PC-9 (cell line): ENCODE measurements at regions not wholly inside any gene's neighbourhood (a gene's known extent, or its start where the extent isn't known, plus 50 kb on each side); places are given as distances from the start of the nearest gene placed in this dataset.

Source experiments
- BruUV-seq: library from RNA; stranded (reverse); fragments of 400-500 nt; replicated peaks from 2 replicates; lab custom pipeline; 2021; lab: Mats Ljungman, UMichigan
- CTCF ChIA-PET: fragments of 300-600 bp; sonication (Branson Sonifier 250); formaldehyde crosslinking; loops from one replicate; lab custom pipeline; 2022; ENCODE audit warnings: antibody characterized with exemption; lab: Charles Lee
- POLR2A ChIA-PET: fragments of 300-600 bp; sonication (Branson Sonifier 250); formaldehyde crosslinking; loops from one replicate; lab custom pipeline; 2022; ENCODE audit warnings: antibody characterized with exemption; ENCODE audit not compliant: unreplicated experiment; lab: Charles Lee
- DNase-seq, 2 experiments: peaks; one replicate each; pipeline versions ENCODE4 v3.0.0 to v3.0.0-alpha.2; 2015 to 2022; ENCODE audit warnings: mixed read lengths in 1 of 2
- H2AFZ ChIP-seq: fragments of 200-600 bp; sonication (generic); 2 replicates; pipeline ENCODE4 v1.8.1; 2017; ENCODE audit warnings: antibody characterized with exemption
- H3F3A ChIP-seq: fragments of 200-600 bp; sonication (generic); 2 replicates; pipeline ENCODE4 v1.8.1; 2017; ENCODE audit warnings: antibody characterized with exemption, mild to moderate bottlenecking, low read depth; ENCODE audit not compliant: insufficient read depth
- H3K27ac ChIP-seq: fragments of 200-600 bp; sonication (generic); 2 replicates; pipeline ENCODE4 v1.6.1; 2016; ENCODE audit warnings: mixed run types
- H3K27me3 ChIP-seq: fragments of 200-600 bp; sonication (generic); 2 replicates; pipeline ENCODE4 v1.6.1; 2016; ENCODE audit warnings: low read depth, mixed run types; ENCODE audit not compliant: insufficient read depth
- H3K36me3 ChIP-seq: fragments of 200-600 bp; sonication (generic); 2 replicates; pipeline ENCODE4 v1.6.1; 2016; ENCODE audit warnings: low read depth, mixed run types
- H3K4me1 ChIP-seq: fragments of 200-600 bp; sonication (generic); replicated peaks from 2 replicates; pipeline ENCODE4 v1.6.1; 2016; ENCODE audit warnings: mixed run types; ENCODE audit not compliant: insufficient read depth
- H3K4me2 ChIP-seq: fragments of 200-600 bp; sonication (generic); 2 replicates; pipeline ENCODE4 v1.6.1; 2017; ENCODE audit warnings: mixed run types
- H3K4me3 ChIP-seq: fragments of 200-600 bp; sonication (generic); 2 replicates; pipeline ENCODE4 v1.6.1; 2016; ENCODE audit warnings: mixed run types
- H3K79me2 ChIP-seq: fragments of 200-600 bp; sonication (generic); 2 replicates; pipeline ENCODE4 v1.6.1; 2017; ENCODE audit warnings: low read depth, mixed run types
- H3K9me2 ChIP-seq: fragments of 200-600 bp; sonication (generic); 2 replicates; pipeline ENCODE4 v1.8.1; 2017; ENCODE audit warnings: mild to moderate bottlenecking; ENCODE audit not compliant: insufficient read depth
- H3K9me3 ChIP-seq: fragments of 200-600 bp; sonication (generic); 2 replicates; pipeline ENCODE4 v1.8.1; 2016; ENCODE audit warnings: low read depth; ENCODE audit not compliant: insufficient read depth
- H4K20me1 ChIP-seq: fragments of 200-600 bp; sonication (generic); 2 replicates; pipeline ENCODE4 v1.8.1; 2017; ENCODE audit not compliant: insufficient read depth
- CTCF ChIP-seq: fragments of 200-600 bp; sonication (generic); conservative IDR thresholded peaks from 2 replicates; pipeline ENCODE4 v1.6.1; 2017; ENCODE audit warnings: mixed run types, antibody characterized with exemption, mild to moderate bottlenecking, moderate library complexity
- EZH2 ChIP-seq: fragments of 200-600 bp; sonication (generic); IDR thresholded peaks from 2 replicates; pipeline ENCODE4 v1.8.0; 2017; ENCODE audit warnings: antibody characterized with exemption, low read depth
- intact Hi-C: fragments of 100-400 bp; cut with micrococcal nuclease; formaldehyde crosslinking; loops from one replicate; pipeline ENCODE4 v1.10.0; 2022; ENCODE audit not compliant: unreplicated experiment

DNA sequence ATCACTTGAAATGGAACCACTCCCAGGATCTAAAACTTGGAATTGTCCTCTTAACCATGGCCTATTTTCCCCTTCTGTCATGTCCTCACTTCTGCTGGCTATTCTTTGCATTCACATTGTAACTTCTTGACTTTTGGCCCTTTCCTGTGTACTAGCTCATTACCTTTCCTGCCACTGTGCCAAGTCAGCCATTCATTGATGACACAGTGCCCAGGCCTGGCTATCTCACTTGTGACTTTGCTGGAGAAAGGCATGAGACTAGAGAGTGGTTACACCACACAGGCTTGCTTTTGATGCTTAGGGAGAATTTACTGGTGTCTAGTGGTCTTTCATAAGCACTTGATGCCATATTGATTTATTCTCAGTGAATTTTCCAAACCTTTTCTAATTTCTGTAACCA, 101.1 kb downstream of the NR1D2 start:
- Histone ChIP-seq H3K9me3 (no peaks in the 10 kb centered on the region; the same call in 1 of the 2 replicates), H3K27me3 (no peaks in the 10 kb centered on the region), H3F3A (peaks cover 7% of the 10 kb centered on the region; the same call in 1 of the 2 replicates), H4K20me1 (no peaks in the 10 kb centered on the region), H3K79me2 (no peaks in the 10 kb centered on the region), H3K9me2 (no peaks in the 10 kb centered on the region), H2AFZ (no peak overlapping the region), H3K4me2 (no peak overlapping the region), H3K36me3 (no peaks in the 10 kb centered on the region), H3K4me1 (peaks cover 16% of the 10 kb centered on the region), H3K27ac (no peak overlapping the region), H3K4me3 (no peak overlapping the region)
- no TSS peak for BruUV-seq
- intact Hi-C loops = loop anchor here (5.0 kb wide), 1 partner anchor 191 kb away; no protein-coding TSS in a partner anchor
- CTCF ChIA-PET = no interaction called here
- no peak for DNase-seq
- no peak for TF ChIP-seq CTCF
- TF ChIP-seq EZH2 = no peak
- POLR2A ChIA-PET = interaction anchor here (0.7 to 0.8 kb wide), 2 partner anchors 100 to 129 kb away, joined by 4 to 11 read pairs; partner anchors contain the start of genes NKIRAS1 and RPL15

GRCh38 chr3:24047513-24047912, 102.4 kb downstream of the NR1D2 start:
- intact Hi-C loops = loop anchor here (1.0 to 5.0 kb wide), 2 partner anchors 81 to 190 kb away; no protein-coding TSS in a partner anchor
- H3K27ac ChIP-seq = peak overlapping the region; percentile 70
- ChIA-PET CTCF (no interaction called here), POLR2A (interaction anchor here (0.7 kb wide), 1 partner anchor 70 kb away, joined by 3 read pairs; no protein-coding TSS in a partner anchor)
- H3K36me3 ChIP-seq = no peaks in the 10 kb centered on the region
- H3K4me1 ChIP-seq = peaks cover 16% of the 10 kb centered on the region
- no peak overlapping the region for H2AFZ ChIP-seq
- BruUV-seq = no TSS peak
- TF ChIP-seq CTCF (no peak), EZH2 (no peak)
- H3K79me2 ChIP-seq = no peaks in the 10 kb centered on the region
- no peak overlapping the region for H3K4me3 ChIP-seq
- peak overlapping the region; percentile 34; the same call in 1 of the 2 replicates for H3K4me2 ChIP-seq
- H3K9me2 ChIP-seq = no peaks in the 10 kb centered on the region
- H3F3A ChIP-seq = peaks cover 7% of the 10 kb centered on the region; the same call in 1 of the 2 replicates
- no peaks in the 10 kb centered on the region; the same call in 1 of the 2 replicates for H3K9me3 ChIP-seq
- no peak for DNase-seq
- H4K20me1 ChIP-seq = no peaks in the 10 kb centered on the region
- H3K27me3 ChIP-seq = no peaks in the 10 kb centered on the region

- Histone ChIP-seq H3K9me2 (no peaks in the 10 kb centered on the region), H3K4me3 (no peak overlapping the region), H3K79me2 (no peaks in the 10 kb centered on the region), H3K36me3 (no peaks in the 10 kb centered on the region), H4K20me1 (no peaks in the 10 kb centered on the region), H3K27ac (no peak overlapping the region), H2AFZ (no peak overlapping the region), H3K9me3 (no peaks in the 10 kb centered on the region; the same call in 1 of the 2 replicates), H3K4me2 (no peak overlapping the region), H3K4me1 (peaks cover 16% of the 10 kb centered on the region), H3K27me3 (no peaks in the 10 kb centered on the region), H3F3A (peaks cover 7% of the 10 kb centered on the region; the same call in 1 of the 2 replicates)
- ChIA-PET CTCF (no interaction called here), POLR2A (no interaction called here)
- DNase-seq = no peak
- intact Hi-C loops = loop anchor here (5.0 kb wide), 1 partner anchor 188 kb away; no protein-coding TSS in a partner anchor
- no peak for TF ChIP-seq EZH2
- TF ChIP-seq CTCF = no peak
- BruUV-seq = no TSS peak
These were observed 103.8 kb downstream of the NR1D2 start for GRCh38 chr3:24048843-24049242.
